ENCODE measurements at regions not wholly inside any gene's neighbourhood (a gene's known extent, or its start where the extent isn't known, plus 50 kb on each side); places are given as distances from the start of the nearest gene placed in this dataset.
"Not testable (repeated sequence)": the region's sequence is repeated elsewhere in the genome, so short reads cannot be mapped to it uniquely, and the experiment has no call there.

GRCh38 chr13:22800526-22801401 is 380.0 kb upstream of the SGCG start:
- DNase-seq (ENCODE audit: low spot score), result no peak

- DNase-seq (ENCODE audit: low spot score), result no peak
Measured at GRCh38 chr13:22801402-22802003, 379.3 kb upstream of the SGCG start.

GRCh38 chr13:22812793-22813192 is 368.0 kb upstream of the SGCG start:
- DNase-seq (ENCODE audit: low spot score), result no peak

GRCh38 chr13:22813531-22814377 is 367.0 kb upstream of the SGCG start:
- not testable (repeated sequence) for DNase-seq (ENCODE audit: low spot score)

- not testable (repeated sequence) for DNase-seq (ENCODE audit: low spot score)
Measured at GRCh38 chr13:22814433-22814832, 366.3 kb upstream of the SGCG start.

- no peak for DNase-seq (ENCODE audit: low spot score)
Measured at GRCh38 chr13:22821589-22821988, 359.2 kb upstream of the SGCG start.

- no peak for DNase-seq (ENCODE audit: low spot score)
Measured at GRCh38 chr13:22825186-22825585, 355.6 kb upstream of the SGCG start.

- DNase-seq (ENCODE audit: low spot score), result no peak
Measured at GRCh38 chr13:22828081-22828480, 352.7 kb upstream of the SGCG start.

GRCh38 chr13:22836475-22836874 is 344.3 kb upstream of the SGCG start:
- no peak for DNase-seq (ENCODE audit: low spot score)

- DNase-seq (ENCODE audit: low spot score), result no peak
Measured at GRCh38 chr13:22837980-22838647, 342.7 kb upstream of the SGCG start.

GRCh38 chr13:22839603-22840530 is 340.9 kb upstream of the SGCG start:
- DNase-seq (ENCODE audit: low spot score), result no peak

- DNase-seq (ENCODE audit: low spot score), result no peak
Measured at GRCh38 chr13:22846551-22846950, 334.2 kb upstream of the SGCG start.

GRCh38 chr13:22848539-22849052 is 332.2 kb upstream of the SGCG start:
- no peak for DNase-seq (ENCODE audit: low spot score)

GRCh38 chr13:22855926-22856325 is 324.9 kb upstream of the SGCG start:
- DNase-seq (ENCODE audit: low spot score), result no peak

GRCh38 chr13:22858980-22859379 is 321.8 kb upstream of the SGCG start:
- DNase-seq (ENCODE audit: low spot score), result not testable (repeated sequence)

- not testable (repeated sequence) for DNase-seq (ENCODE audit: low spot score)
Measured at GRCh38 chr13:22859411-22859810, 321.4 kb upstream of the SGCG start.

- no peak for DNase-seq (ENCODE audit: low spot score)
Measured at GRCh38 chr13:22861958-22862466, 318.8 kb upstream of the SGCG start.

- DNase-seq (ENCODE audit: low spot score), result no peak
Measured at GRCh38 chr13:22862478-22862877, 318.3 kb upstream of the SGCG start.

GRCh38 chr13:22866221-22866620 is 314.6 kb upstream of the SGCG start:
- DNase-seq (ENCODE audit: low spot score), result no peak

- DNase-seq (ENCODE audit: low spot score), result no peak
Measured at GRCh38 chr13:22871231-22871630, 309.5 kb upstream of the SGCG start.

All from mesenteric fat pad (tissue), 1 donor.